ENCODE measurements at regions not wholly inside any gene's neighbourhood (a gene's known extent, or its start where the extent isn't known, plus 50 kb on each side); places are given as distances from the start of the nearest gene placed in this dataset.

DNA sequence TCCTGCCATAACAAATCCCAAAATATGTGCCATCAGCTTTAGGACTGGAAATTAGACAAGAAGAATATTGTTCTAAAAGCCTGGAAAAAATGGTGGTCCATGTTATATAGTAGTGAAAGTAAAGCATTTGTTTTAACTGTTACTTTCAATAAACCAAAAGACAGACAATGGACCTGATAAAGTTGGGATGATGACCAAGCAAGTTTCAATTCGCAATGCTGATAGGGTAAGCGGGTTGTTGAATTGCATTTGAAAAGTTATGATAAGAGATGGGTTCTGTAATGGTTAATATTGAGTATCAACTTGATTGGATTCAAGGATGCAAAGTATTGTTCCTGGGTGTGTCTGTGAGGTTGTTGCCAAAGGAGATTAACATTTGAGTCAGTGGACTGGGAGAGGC lies 131.9 kb upstream of the ZC3H12C start:
- POLR2A ChIA-PET = no interaction called here

DNA sequence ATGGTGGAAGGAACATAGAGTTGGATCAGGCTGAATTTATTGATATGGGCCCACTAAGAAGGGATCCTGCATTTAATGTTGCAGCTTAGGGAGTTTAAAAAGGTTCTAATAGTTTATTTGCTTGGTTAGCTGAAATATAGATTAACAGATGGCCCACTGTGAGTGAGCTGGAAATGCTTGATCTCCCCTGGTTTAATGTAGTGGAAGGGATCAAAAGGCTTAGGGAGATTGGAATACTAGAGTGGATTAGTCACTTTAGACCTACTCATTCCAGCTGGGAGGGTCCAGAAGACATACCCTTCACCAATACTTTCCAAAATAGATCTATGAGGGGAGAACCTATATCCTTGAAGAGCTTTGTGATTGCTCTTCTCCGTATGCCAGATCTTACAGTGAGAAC lies 130.1 kb upstream of the ZC3H12C start:
- Histone ChIP-seq H3K9me3 (ENCODE audit: control insufficient read depth, insufficient read depth, low read depth, low read length) (no peaks in the 10 kb centered on the region), H3K27ac (ENCODE audit: low read length) (no peak overlapping the region), H3K36me3 (ENCODE audit: control insufficient read depth, insufficient read depth, low read length) (no peaks in the 10 kb centered on the region), H3K4me1 (ENCODE audit: control insufficient read depth, insufficient read depth, low read length) (no peaks in the 10 kb centered on the region), H3K27me3 (ENCODE audit: control insufficient read depth, insufficient read depth, low read length) (no peaks in the 10 kb centered on the region), H3K4me3 (ENCODE audit: low read depth in 2 of 2, low read length in 2 of 2) (no peak overlapping the region)
- intact Hi-C loops (cut with micrococcal nuclease; ENCODE audit: unreplicated experiment) = no loop called here
- TF ChIP-seq SIN3A (IDR thresholded peaks at IDR 0.05; ENCODE audit: borderline replicate concordance, insufficient read depth, low read depth, low read length) = no peak
- TF ChIP-seq, protein P1, sequence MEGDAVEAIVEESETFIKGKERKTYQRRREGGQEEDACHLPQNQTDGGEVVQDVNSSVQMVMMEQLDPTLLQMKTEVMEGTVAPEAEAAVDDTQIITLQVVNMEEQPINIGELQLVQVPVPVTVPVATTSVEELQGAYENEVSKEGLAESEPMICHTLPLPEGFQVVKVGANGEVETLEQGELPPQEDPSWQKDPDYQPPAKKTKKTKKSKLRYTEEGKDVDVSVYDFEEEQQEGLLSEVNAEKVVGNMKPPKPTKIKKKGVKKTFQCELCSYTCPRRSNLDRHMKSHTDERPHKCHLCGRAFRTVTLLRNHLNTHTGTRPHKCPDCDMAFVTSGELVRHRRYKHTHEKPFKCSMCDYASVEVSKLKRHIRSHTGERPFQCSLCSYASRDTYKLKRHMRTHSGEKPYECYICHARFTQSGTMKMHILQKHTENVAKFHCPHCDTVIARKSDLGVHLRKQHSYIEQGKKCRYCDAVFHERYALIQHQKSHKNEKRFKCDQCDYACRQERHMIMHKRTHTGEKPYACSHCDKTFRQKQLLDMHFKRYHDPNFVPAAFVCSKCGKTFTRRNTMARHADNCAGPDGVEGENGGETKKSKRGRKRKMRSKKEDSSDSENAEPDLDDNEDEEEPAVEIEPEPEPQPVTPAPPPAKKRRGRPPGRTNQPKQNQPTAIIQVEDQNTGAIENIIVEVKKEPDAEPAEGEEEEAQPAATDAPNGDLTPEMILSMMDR (IDR thresholded peaks at IDR 0.05) = no peak
- no peak for TF ChIP-seq TCF7L2 (IDR thresholded peaks at IDR 0.05; ENCODE audit: low read depth, low read length)
- TF ChIP-seq, protein P2, sequence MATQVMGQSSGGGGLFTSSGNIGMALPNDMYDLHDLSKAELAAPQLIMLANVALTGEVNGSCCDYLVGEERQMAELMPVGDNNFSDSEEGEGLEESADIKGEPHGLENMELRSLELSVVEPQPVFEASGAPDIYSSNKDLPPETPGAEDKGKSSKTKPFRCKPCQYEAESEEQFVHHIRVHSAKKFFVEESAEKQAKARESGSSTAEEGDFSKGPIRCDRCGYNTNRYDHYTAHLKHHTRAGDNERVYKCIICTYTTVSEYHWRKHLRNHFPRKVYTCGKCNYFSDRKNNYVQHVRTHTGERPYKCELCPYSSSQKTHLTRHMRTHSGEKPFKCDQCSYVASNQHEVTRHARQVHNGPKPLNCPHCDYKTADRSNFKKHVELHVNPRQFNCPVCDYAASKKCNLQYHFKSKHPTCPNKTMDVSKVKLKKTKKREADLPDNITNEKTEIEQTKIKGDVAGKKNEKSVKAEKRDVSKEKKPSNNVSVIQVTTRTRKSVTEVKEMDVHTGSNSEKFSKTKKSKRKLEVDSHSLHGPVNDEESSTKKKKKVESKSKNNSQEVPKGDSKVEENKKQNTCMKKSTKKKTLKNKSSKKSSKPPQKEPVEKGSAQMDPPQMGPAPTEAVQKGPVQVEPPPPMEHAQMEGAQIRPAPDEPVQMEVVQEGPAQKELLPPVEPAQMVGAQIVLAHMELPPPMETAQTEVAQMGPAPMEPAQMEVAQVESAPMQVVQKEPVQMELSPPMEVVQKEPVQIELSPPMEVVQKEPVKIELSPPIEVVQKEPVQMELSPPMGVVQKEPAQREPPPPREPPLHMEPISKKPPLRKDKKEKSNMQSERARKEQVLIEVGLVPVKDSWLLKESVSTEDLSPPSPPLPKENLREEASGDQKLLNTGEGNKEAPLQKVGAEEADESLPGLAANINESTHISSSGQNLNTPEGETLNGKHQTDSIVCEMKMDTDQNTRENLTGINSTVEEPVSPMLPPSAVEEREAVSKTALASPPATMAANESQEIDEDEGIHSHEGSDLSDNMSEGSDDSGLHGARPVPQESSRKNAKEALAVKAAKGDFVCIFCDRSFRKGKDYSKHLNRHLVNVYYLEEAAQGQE (IDR thresholded peaks at IDR 0.05; ENCODE audit: insufficient read depth in 1 of 2, low read depth in 2 of 2, low read length in 1 of 2) = no peak
- no peak for TF ChIP-seq POLR2AphosphoS5 (IDR thresholded peaks at IDR 0.05; ENCODE audit: low read depth, low read length)
- DNase-seq (ENCODE audit: low read depth, low spot score) (no peak), ATAC-seq (no peak)
- CTCF ChIA-PET = no interaction called here
- POLR2A ChIA-PET = no interaction called here
- no TSS peak for BruUV-seq (replicated peaks)
- in situ Hi-C loops (cut with HindIII; ENCODE audit: low pct_unique_long_range_greater_than_20kb, low sequenced_read_pairs) = no loop called here

More for the DNA sequence above, 131.9 kb upstream of the ZC3H12C start:
- no TSS peak for BruUV-seq (replicated peaks)
- Histone ChIP-seq H3K4me1 (ENCODE audit: control insufficient read depth, insufficient read depth, low read length) (no peaks in the 10 kb centered on the region), H3K27me3 (ENCODE audit: control insufficient read depth, insufficient read depth, low read length) (peaks cover 3% of the 10 kb centered on the region; the same call in 1 of the 2 replicates), H3K9me3 (ENCODE audit: control insufficient read depth, insufficient read depth, low read depth, low read length) (no peaks in the 10 kb centered on the region), H3K4me3 (ENCODE audit: low read depth in 2 of 2, low read length in 2 of 2) (no peak overlapping the region), H3K36me3 (ENCODE audit: control insufficient read depth, insufficient read depth, low read length) (no peaks in the 10 kb centered on the region), H3K27ac (ENCODE audit: low read length) (no peak overlapping the region)
- TF ChIP-seq, protein P1 (IDR thresholded peaks at IDR 0.05) = no peak
- no peak for TF ChIP-seq SIN3A (IDR thresholded peaks at IDR 0.05; ENCODE audit: borderline replicate concordance, insufficient read depth, low read depth, low read length)
- TF ChIP-seq, protein P2 (IDR thresholded peaks at IDR 0.05; ENCODE audit: insufficient read depth in 1 of 2, low read depth in 2 of 2, low read length in 1 of 2) = no peak
- TF ChIP-seq TCF7L2 (IDR thresholded peaks at IDR 0.05; ENCODE audit: low read depth, low read length) = no peak
- TF ChIP-seq POLR2AphosphoS5 (IDR thresholded peaks at IDR 0.05; ENCODE audit: low read depth, low read length) = no peak
- in situ Hi-C loops (cut with HindIII; ENCODE audit: low pct_unique_long_range_greater_than_20kb, low sequenced_read_pairs) = no loop called here
- no peak for ATAC-seq
- no peak for DNase-seq (ENCODE audit: low read depth, low spot score)
- intact Hi-C loops (cut with micrococcal nuclease; ENCODE audit: unreplicated experiment) = no loop called here
- CTCF ChIA-PET = no interaction called here

All from Panc1 (cell line).